Muscle layer of colon (tissue), 2 donors: ENCODE measurements at regions not wholly inside any gene's neighbourhood (a gene's known extent, or its start where the extent isn't known, plus 50 kb on each side); places are given as distances from the start of the nearest gene placed in this dataset.

ENCODE experiments used
- H3K27ac ChIP-seq: one replicate; pipeline ENCODE4 v1.7.0; 2013; ENCODE audit warnings: low read depth, mild to moderate bottlenecking, low read length, moderate library complexity
- H3K27me3 ChIP-seq, 2 donors: one replicate each; pipeline ENCODE4 v1.7.0; 2013; ENCODE audit warnings: low read length in 2 of 2, mild to moderate bottlenecking in 2 of 2; ENCODE audit not compliant: insufficient read depth in 2 of 2, control insufficient read depth in 1 of 2
- H3K36me3 ChIP-seq: one replicate; pipeline ENCODE4 v1.7.0; 2013; ENCODE audit warnings: mild to moderate bottlenecking, low read length; ENCODE audit not compliant: insufficient read depth
- H3K4me1 ChIP-seq: one replicate; pipeline ENCODE4 v1.7.0; 2013; ENCODE audit warnings: mild to moderate bottlenecking, low read length; ENCODE audit not compliant: insufficient read depth
- H3K4me3 ChIP-seq, 2 donors: one replicate each; pipeline ENCODE4 v1.7.0; 2013; ENCODE audit warnings: low read length in 2 of 2, low read depth in 1 of 2, mild to moderate bottlenecking in 1 of 2, moderate library complexity in 1 of 2
- H3K9ac ChIP-seq: one replicate; pipeline ENCODE4 v1.7.0; 2013; ENCODE audit warnings: low read length
- H3K9me3 ChIP-seq: one replicate; pipeline ENCODE4 v1.7.0; 2013; ENCODE audit warnings: mild to moderate bottlenecking, low read length
- donor health status: abdominal sarcoma.
- donor health status: Adenocarcinoma of cecum.

DNA sequence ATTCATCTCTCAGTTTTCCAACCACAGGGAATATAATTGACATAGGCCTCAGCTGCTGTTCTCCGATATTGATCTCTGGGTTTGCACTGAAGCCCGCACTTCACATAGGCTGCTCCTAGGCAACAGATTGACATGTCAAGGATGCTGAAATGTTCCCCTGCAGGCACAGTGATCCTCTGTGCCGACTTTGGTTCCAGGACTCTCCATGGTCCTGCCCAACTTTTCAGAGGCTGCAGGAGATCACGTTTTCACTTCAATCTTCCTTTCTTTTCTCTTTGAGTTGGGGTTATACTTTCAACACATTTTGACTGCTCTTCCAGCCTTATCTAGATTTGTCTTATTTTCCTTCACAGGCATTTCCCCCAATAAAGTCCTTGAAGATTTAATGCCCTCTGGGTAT lies 1361.0 kb downstream of the DSC3 start:
- no peaks in the 10 kb centered on the region for H3K9me3 ChIP-seq

DNA sequence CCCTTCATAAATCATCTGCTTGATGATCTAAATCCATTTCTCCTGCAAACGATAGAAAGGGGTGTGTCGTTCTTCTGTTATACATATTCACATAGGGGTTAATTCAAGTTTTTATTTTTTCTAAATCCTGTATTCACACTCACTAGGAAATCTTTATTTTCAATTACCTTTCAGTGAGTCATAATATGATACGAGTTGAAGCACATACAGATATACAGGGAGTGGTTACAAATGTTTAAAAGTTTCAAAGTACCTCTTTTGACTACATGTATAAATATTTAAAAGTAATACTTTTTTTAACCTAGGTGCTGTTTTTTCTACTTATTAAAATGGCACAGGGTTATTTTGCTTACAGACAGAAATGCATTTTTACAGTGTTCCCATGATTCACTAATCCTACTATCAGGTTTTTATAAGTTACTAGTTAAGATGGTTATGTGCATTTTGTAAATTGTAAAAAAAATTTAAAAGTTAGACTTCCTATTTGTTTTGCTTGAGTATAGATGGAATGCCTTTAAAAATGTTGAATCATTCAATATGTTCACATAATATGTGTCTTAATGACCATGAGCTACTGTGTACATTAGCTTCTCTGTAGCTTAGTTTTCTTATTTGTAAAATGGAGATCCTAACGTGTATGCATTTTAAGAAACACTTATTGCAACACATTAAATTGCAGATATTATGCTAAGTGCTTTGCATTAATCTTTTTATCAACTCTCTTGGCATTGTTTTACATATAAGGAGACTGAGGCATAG lies 1378.1 kb downstream of the DSC3 start:
- Histone ChIP-seq H3K27me3 (no peaks in the 10 kb centered on the region), H3K36me3 (no peaks in the 10 kb centered on the region), H3K9ac (no peak overlapping the region), H3K9me3 (no peaks in the 10 kb centered on the region), H3K4me3 (no peak overlapping the region), H3K27ac (no peak overlapping the region), H3K4me1 (no peaks in the 10 kb centered on the region)

More for the DNA sequence above, 1361.0 kb downstream of the DSC3 start:
- Histone ChIP-seq H3K36me3 (no peaks in the 10 kb centered on the region), H3K9ac (no peak overlapping the region), H3K27ac (no peak overlapping the region), H3K4me3 (no peak overlapping the region), H3K27me3 (no peaks in the 10 kb centered on the region), H3K4me1 (no peaks in the 10 kb centered on the region)

DNA sequence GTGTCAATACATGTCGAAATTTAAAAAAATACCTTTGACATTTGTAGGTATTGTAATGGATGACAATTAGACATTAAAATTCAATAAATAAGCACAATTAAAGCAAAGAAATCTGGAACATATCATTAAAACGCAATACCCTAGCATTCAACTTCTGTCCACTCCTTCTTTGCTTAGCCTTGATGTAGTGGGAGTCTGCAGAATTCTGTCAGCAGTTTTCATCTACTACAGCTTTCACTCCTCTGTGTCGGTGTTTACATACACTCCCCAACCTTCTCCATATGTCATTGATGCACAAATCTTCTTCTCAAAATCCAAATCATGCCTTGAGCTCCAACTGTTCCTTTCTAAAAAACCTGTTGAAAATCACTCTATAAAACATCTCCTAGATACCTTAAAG lies 1380.6 kb downstream of the DSC3 start:
- Histone ChIP-seq H3K27me3 (no peaks in the 10 kb centered on the region), H3K9ac (no peak overlapping the region), H3K4me3 (no peak overlapping the region), H3K4me1 (no peaks in the 10 kb centered on the region), H3K27ac (no peak overlapping the region), H3K9me3 (no peaks in the 10 kb centered on the region), H3K36me3 (no peaks in the 10 kb centered on the region)

DNA sequence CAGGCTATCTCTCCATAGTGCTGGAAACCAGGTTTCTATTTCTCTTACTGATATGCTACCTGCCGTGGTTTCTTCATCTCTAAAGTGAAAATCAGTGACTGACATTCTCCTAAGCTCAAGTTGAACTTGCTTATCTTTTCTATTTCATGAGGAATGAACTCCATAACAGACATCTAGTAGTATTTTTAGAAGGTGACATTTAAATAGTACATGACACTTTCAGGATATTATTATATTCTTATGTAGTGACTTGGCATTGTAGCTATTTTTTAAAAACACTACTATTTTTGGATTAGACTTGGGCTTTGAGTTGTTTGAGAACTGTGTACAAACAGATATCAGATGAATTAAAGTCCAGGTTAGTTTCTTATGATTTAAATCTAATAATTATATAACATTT lies 1381.8 kb downstream of the DSC3 start:
- no peaks in the 10 kb centered on the region for H3K4me1 ChIP-seq
- H3K4me3 ChIP-seq: no peak overlapping the region
- no peak overlapping the region for H3K9ac ChIP-seq
- no peaks in the 10 kb centered on the region for H3K27me3 ChIP-seq
- H3K27ac ChIP-seq: no peak overlapping the region
- no peaks in the 10 kb centered on the region for H3K9me3 ChIP-seq
- no peaks in the 10 kb centered on the region for H3K36me3 ChIP-seq

DNA sequence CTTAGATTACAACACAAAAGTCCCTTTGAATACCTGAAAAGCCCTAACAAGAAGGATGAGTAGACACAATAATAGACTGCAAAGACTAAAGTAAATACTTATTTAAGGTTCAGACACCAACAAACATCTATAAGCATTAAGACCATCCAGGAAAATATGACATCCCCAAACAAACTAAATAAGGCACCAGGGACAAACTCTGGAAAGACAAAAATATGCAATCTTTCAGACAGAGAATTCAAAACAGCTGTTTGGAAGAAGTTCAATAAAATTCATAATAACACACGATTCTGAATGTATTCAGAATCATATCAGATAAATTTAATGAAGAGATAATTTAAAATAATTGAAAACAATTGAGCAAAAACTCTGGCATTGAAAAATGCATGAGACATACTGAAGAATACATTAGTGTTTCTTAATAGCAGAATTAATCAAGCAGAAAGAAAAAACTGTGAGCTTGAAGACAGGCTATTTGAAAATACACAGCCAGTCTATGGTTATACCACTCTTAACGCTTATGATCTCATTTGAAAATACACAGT lies 1388.8 kb downstream of the DSC3 start:
- no peaks in the 10 kb centered on the region for H3K4me1 ChIP-seq
- no peaks in the 10 kb centered on the region for H3K36me3 ChIP-seq
- no peak overlapping the region for H3K27ac ChIP-seq
- no peaks in the 10 kb centered on the region for H3K9me3 ChIP-seq
- H3K27me3 ChIP-seq: no peaks in the 10 kb centered on the region
- no peak overlapping the region for H3K9ac ChIP-seq
- no peak overlapping the region for H3K4me3 ChIP-seq

DNA sequence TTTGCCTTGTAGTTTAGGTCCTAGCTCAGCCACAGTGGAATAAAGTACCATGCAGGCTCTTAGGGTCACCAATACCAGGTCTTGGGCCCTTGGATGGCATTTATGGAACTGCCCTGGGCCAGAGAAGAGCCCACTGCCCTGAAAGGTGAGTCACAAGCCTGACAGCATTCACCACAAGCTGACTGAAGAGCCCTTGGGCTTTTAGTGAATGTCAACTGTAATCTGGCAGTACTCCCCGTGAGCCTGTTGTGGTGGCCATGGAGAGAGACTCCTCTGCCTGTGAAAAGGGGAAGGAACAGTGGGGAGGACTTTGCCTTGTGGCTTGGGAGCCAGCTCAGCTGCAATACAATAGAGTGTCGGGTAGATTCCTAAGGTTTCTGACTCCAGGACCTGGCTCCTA lies 1389.7 kb downstream of the DSC3 start:
- H3K4me1 ChIP-seq: no peaks in the 10 kb centered on the region
- H3K9me3 ChIP-seq: no peaks in the 10 kb centered on the region
- H3K4me3 ChIP-seq: no peak overlapping the region
- no peak overlapping the region for H3K27ac ChIP-seq
- H3K27me3 ChIP-seq: no peaks in the 10 kb centered on the region
- H3K9ac ChIP-seq: no peak overlapping the region
- no peaks in the 10 kb centered on the region for H3K36me3 ChIP-seq

DNA sequence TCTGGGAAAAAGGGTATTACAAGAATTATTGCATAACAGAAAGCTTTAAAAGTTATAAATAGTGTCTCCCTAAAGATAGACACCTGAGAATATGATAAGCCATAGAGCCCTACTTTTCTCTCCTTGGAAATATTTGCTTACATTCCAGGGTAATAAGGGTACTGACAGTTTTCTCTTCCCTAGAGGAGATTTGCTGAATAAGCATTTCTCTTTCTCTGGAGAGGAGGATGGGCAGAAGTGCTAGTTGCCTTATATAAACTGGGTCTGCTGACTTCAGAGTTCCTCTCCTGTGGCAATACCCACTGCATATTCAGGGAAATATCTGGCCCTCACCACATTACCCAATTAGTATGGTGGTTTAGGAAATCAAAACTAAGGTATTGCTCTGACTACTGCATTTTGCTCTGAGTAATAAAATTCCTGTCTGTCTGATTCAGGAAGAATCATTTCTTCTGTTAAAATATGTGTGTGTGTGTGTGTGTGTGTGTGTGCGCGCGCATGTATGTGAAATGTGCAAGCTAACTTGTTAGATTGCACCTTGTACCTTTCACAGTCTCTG lies 1391.3 kb downstream of the DSC3 start:
- no peak overlapping the region for H3K4me3 ChIP-seq
- no peak overlapping the region for H3K9ac ChIP-seq
- H3K4me1 ChIP-seq: no peaks in the 10 kb centered on the region
- H3K36me3 ChIP-seq: no peaks in the 10 kb centered on the region
- H3K27me3 ChIP-seq: no peaks in the 10 kb centered on the region
- no peaks in the 10 kb centered on the region for H3K9me3 ChIP-seq
- no peak overlapping the region for H3K27ac ChIP-seq

DNA sequence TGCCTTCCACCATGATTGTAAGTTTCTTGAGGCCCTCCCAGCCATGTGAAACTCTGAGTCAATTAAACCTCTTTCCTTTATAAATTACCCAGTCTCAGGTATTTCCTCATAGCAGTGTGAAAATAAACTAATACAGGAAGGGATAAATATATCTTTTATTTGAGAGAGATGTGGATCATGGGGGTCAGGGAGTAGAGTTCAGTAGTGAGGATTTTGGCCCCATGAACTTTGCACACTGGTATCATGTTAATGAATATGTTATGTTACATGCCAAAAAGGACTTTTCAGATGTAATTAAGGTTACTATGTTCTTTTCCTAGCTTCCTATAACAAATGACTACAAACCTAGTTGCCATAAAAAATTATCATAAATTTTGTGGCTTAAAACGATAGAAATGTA lies 1393.7 kb downstream of the DSC3 start:
- no peaks in the 10 kb centered on the region for H3K4me1 ChIP-seq
- H3K9ac ChIP-seq: no peak overlapping the region
- no peaks in the 10 kb centered on the region for H3K9me3 ChIP-seq
- H3K27ac ChIP-seq: no peak overlapping the region
- H3K36me3 ChIP-seq: no peaks in the 10 kb centered on the region
- no peak overlapping the region for H3K4me3 ChIP-seq
- H3K27me3 ChIP-seq: no peaks in the 10 kb centered on the region

DNA sequence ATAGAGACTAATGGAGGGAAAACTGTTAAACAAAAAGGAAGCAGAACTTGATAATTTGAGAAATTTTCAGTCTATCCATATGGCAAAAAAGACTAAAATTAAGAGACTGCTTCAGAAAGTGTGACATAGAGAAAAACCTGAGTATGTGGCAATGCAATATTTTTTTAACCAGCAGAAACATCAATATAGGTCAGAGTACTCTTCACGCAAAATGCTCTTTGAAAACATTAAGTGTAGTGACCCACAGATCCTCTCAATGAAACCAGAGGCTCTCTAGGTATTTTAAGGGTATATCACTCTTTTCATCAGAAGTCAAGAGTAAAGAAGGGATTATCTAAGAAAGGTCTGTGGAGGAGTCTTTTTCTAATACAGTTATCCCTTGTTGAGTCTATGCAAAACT lies 1394.8 kb downstream of the DSC3 start:
- H3K9me3 ChIP-seq: no peaks in the 10 kb centered on the region
- H3K4me1 ChIP-seq: no peaks in the 10 kb centered on the region
- no peak overlapping the region for H3K4me3 ChIP-seq
- no peak overlapping the region for H3K27ac ChIP-seq
- no peaks in the 10 kb centered on the region for H3K36me3 ChIP-seq
- no peak overlapping the region for H3K9ac ChIP-seq
- no peaks in the 10 kb centered on the region for H3K27me3 ChIP-seq

DNA sequence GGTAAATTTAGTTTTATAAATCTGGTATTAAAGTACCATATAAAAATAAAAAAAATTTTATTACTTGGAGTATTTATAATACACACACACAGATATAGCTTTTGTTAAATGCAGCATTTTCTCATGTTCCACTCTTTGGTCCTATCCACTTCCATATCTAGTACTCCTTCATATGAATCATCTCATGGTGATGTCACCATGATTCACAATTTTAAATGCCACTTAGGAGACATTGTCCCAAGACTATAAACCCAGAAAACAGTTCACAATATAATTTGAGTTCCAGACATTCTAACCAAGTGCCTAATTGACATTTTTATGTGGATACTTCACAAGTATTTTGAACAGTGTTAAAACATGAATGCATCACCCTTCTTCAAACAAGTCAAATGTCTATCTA lies 1398.3 kb downstream of the DSC3 start:
- H3K4me1 ChIP-seq: no peaks in the 10 kb centered on the region
- H3K4me3 ChIP-seq: no peak overlapping the region
- H3K27me3 ChIP-seq: no peaks in the 10 kb centered on the region
- H3K9me3 ChIP-seq: no peaks in the 10 kb centered on the region
- H3K36me3 ChIP-seq: no peaks in the 10 kb centered on the region
- no peak overlapping the region for H3K27ac ChIP-seq
- no peak overlapping the region for H3K9ac ChIP-seq

DNA sequence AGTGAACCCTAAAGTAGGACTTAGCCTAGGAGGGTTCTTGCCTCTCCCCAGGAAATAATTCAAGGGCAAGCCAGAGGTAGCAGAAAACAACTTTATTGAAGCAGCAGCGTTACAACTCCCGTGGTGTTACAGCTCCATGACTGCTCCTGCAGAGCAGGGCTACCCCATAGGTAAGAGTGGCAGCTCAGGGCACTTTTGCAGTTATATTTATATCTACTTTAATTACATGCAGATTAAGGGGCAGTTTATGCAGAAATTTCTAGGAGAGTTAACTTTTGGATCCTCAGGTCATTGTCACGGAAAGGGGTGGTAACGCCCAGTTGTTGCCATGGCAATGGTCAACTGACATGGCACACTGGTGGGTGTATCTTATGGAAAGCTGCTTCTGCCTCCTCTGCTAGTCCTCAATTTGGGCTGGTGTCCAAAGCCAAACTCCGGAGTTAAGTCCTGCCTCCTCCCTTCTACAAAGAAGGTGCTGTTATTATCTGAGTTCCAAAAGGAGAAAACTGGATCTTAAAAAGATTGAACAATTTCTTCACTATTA lies 1413.0 kb downstream of the DSC3 start:
- Histone ChIP-seq H3K36me3 (no peaks in the 10 kb centered on the region), H3K27ac (no peak overlapping the region), H3K4me3 (no peak overlapping the region), H3K9me3 (no peaks in the 10 kb centered on the region), H3K9ac (no peak overlapping the region), H3K27me3 (no peaks in the 10 kb centered on the region), H3K4me1 (no peaks in the 10 kb centered on the region)

DNA sequence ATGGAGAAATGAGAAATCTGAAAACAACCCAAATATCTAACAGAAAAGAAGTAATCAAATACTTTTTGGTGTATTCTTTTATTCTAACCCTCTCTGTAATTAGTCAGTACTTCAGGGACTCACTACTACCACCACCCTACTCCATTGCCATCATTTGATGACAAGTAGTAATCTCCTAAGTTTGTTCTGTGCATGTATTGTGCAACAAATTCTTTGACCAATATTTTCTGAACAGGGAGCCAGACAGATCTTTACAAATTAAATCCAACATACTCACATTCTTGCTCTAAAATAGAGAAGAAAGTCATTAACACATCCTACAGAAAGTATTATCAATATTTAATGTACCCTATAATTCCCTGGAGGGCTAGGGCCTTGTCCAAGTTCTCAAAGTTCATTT lies 1416.4 kb downstream of the DSC3 start:
- Histone ChIP-seq H3K4me3 (no peak overlapping the region), H3K36me3 (no peaks in the 10 kb centered on the region), H3K9ac (no peak overlapping the region), H3K27ac (no peak overlapping the region), H3K4me1 (no peaks in the 10 kb centered on the region), H3K9me3 (no peaks in the 10 kb centered on the region), H3K27me3 (no peaks in the 10 kb centered on the region)
